ENCODE measurements at regions not wholly inside any gene's neighbourhood (a gene's known extent, or its start where the extent isn't known, plus 50 kb on each side); places are given as distances from the start of the nearest gene placed in this dataset.

DNA sequence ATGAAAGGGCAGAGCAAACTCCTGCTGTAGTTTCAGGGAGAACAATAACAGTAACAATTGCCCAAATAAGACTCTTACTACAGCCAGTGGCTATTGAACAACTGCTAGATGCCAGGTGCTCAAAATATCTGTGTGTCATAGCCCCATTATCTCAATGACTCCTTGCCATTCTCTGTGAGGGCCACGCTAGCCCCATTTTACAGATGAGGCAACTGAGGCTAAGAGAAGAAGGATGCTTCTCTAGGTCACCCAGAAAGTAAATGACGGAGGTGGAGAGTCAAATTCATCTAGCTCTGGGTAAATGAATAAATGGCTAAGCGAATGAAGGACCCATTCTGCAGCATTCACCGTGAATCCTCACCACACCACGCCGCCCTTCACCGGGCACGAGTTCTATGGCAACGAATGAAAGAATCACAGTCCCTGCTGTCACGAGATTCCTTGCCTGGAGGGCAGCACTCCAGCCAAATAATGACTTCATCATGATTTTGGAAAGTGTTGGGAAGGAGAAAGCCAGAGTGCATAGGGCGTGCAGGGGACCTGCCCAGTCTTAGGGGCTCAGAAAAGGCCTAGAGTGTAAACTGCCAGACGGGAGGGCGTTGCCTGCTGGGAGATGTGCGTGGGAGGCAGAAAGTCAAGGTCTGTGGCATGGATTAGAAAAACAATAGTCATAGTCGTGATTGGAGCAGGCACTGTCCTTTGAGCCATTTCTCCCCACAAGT, 147.2 kb downstream of the C9orf50 start:
- Histone ChIP-seq H3K4me3 (ENCODE audit: low read depth, low read length) (no peak overlapping the region), H3K4me1 (ENCODE audit: insufficient read depth) (no peaks in the 10 kb centered on the region), H3K27ac (ENCODE audit: low read depth) (no peak overlapping the region), H3K36me3 (ENCODE audit: insufficient read depth) (no peaks in the 10 kb centered on the region)
- no peak for DNase-seq (ENCODE audit: extremely low spot score)
- WGBS = 52% methylated on average over 15 of the region's 15 CpGs

DNA sequence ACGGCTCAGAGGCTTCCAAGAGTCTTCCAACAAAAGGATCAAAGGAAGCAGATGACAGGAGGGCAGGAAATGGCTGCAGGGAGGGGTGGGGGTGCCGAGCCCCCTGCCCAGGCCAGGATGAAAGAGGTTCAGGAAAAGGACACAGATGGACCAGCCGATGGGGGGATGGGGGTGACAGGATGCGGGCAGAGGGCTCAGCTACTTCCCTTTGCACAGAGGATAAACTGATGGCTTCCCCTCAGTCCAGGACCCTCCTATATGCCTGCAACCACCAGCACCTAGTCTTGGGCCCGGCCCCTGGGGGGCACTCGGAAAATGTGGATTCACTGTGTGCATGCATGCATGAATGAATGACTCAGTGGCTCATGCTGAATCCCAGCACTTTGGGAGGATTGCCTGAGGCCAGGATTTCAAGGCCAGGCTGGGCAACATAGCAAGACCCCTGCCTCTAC, 148.2 kb downstream of the C9orf50 start:
- Histone ChIP-seq H3K36me3 (ENCODE audit: insufficient read depth) (no peaks in the 10 kb centered on the region), H3K27ac (ENCODE audit: low read depth) (no peak overlapping the region), H3K4me1 (ENCODE audit: insufficient read depth) (no peaks in the 10 kb centered on the region), H3K4me3 (ENCODE audit: low read depth, low read length) (no peak overlapping the region)
- WGBS = 68% methylated on average over 6 of the region's 6 CpGs
- DNase-seq (ENCODE audit: extremely low spot score) = no peak

DNA sequence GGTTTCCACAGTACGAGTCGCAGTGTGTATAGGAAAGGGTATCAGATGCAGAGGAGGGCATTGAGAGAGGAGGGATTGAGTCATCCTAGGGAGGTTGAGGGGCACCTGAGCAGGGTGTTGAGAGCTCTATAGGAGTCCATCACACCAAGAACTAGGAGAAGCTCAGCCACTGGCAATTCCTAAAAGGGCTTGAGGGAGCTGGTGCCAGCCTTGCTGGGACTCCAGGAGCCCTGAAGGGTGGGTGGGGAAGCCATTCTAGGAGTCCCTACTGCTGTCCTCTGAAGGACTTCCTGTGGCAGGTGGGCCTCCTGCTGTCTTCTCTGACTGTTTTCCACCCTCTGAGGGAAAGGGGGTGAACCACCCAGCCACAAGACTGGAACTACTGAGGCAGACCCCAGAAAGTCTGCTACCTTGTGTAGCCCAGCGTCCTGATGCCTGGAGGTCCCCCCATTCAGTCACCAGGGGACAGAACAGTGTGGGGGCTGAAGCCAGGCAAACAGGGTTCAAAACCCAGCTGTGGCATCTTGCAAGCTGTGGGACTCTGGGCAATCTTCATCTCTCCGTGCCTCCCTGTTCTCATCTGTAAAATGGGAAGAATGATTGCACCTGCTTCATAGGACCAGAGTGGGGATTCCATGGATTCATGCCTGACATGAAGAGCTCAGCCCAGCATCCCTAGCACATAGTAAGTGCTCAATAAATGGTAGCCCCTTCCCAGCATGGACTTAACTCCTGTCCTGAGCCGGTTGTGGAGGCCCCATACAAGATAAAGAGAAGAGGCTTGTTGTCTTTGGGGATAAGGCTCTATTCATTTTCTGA, 149.5 kb downstream of the C9orf50 start:
- H3K4me3 ChIP-seq (ENCODE audit: low read depth, low read length) = no peak overlapping the region
- H3K27ac ChIP-seq (ENCODE audit: low read depth) = no peak overlapping the region
- DNase-seq (ENCODE audit: extremely low spot score) = no peak
- H3K36me3 ChIP-seq (ENCODE audit: insufficient read depth) = no peaks in the 10 kb centered on the region
- 91% methylated on average over 5 of the region's 5 CpGs for WGBS
- H3K4me1 ChIP-seq (ENCODE audit: insufficient read depth) = no peaks in the 10 kb centered on the region

DNA sequence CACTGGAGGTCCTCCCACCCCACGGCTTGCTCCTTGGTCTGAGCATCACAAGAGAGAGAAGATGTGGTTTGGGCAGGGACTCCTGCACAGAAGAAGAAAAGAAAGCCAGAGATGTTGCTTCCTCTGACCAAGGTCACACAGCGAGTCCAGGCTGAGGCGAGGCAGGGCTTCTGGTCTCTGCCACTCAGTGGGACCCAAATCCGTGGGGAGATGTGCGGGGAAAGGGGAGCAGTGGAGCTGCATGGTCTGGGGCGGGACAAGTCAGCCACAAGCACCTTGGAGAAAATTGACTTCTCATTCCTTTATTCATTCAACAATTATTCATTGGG, 150.9 kb downstream of the C9orf50 start:
- DNase-seq (ENCODE audit: extremely low spot score) = no peak
- H3K4me1 ChIP-seq (ENCODE audit: insufficient read depth) = no peaks in the 10 kb centered on the region
- 95% methylated on average over 6 of the region's 6 CpGs for WGBS
- H3K4me3 ChIP-seq (ENCODE audit: low read depth, low read length) = no peak overlapping the region
- H3K27ac ChIP-seq (ENCODE audit: low read depth) = no peak overlapping the region
- no peaks in the 10 kb centered on the region for H3K36me3 ChIP-seq (ENCODE audit: insufficient read depth)

DNA sequence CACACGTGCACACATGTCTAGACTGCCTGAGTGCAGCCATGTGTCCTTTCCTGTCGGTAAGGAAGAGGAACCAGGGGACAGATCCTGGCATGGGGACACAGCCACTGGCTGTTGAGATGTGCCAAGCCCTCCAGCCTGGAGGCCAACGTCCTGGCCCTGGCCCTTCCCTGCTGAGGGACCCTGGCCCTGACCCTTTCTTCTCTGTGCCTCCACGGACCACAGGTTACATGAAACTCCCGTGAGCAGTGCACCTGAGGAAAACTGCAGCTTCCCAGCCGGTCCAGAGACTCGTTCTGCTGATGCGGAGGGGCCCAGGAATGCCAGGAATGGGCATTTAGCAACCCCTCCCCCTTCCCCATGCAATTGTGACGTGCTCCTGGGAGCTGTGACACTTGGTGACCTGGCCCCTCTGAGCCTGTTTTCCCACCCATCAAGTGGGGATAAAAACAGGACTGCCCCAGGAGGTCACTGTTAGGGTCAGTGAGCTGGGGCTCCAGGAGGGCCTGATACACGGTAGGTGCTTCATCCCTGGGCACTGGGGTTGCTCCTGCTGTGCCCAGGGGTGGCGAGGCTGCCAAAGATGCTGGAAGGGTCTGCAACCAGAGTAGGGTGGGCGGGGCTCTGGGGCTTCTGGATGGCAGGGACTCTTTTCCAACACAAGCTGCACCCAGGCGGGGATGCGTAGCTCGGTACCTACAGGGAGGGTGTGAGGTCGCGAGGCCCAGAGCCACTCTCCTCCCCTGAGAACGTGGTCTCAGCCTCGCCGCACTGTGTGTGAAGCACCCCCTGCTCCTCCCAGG, 151.5 kb downstream of the C9orf50 start:
- H3K27ac ChIP-seq (ENCODE audit: low read depth) = no peak overlapping the region
- H3K36me3 ChIP-seq (ENCODE audit: insufficient read depth) = no peaks in the 10 kb centered on the region
- no peaks in the 10 kb centered on the region for H3K4me1 ChIP-seq (ENCODE audit: insufficient read depth)
- no peak overlapping the region for H3K4me3 ChIP-seq (ENCODE audit: low read depth, low read length)
- DNase-seq (ENCODE audit: extremely low spot score) = no peak
- WGBS = 80% methylated on average over 20 of the region's 20 CpGs

DNA sequence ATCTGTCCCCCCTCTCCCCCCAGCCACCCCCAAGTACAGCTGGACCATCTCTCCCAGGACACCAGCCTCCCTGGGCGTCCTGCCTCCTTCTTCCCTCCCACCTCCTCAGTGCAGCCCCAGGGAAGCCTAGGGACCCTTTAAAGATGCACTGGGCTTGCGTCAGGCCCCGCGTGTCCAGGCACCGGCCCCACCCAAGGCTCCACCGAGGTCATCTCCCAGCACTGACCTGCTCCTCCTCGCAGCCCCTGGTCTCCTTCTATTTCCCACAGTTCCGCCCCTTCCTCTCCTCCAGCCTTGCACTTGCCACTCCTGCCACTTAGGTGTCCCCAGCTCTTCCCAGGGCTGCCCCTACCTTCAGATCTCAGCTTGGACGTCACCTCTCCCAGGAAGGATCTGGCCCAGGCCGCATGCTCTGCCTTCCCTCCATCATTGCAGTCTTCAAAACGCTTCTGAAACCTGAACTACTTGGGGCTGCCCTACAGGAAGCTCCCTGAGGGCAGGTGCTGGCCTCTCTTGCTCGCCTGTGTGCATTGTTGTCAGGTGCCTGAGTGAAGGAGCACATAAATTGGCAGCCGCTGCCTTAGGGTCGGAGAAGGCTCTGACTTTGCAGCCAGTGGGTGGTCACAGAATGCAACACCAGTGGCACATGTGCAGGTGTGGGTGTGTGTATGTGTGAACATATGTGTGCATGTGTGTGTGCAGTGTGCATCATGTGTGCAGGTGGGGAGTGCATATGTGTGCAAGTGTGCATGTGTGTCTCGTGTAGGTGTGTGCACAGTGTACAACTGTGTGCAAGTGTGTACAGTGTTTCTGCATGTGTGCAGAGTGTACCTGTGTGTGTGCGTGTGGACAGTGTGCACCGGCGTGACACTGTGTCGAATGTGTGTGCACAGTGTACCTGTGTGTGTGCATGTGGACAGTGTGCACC, 152.9 kb downstream of the C9orf50 start:
- no peak for DNase-seq (ENCODE audit: extremely low spot score)
- Histone ChIP-seq H3K4me3 (ENCODE audit: low read depth, low read length) (no peak overlapping the region), H3K4me1 (ENCODE audit: insufficient read depth) (no peaks in the 10 kb centered on the region), H3K27ac (ENCODE audit: low read depth) (no peak overlapping the region), H3K36me3 (ENCODE audit: insufficient read depth) (no peaks in the 10 kb centered on the region)
- WGBS = 87% methylated on average over 19 of the region's 19 CpGs

DNA sequence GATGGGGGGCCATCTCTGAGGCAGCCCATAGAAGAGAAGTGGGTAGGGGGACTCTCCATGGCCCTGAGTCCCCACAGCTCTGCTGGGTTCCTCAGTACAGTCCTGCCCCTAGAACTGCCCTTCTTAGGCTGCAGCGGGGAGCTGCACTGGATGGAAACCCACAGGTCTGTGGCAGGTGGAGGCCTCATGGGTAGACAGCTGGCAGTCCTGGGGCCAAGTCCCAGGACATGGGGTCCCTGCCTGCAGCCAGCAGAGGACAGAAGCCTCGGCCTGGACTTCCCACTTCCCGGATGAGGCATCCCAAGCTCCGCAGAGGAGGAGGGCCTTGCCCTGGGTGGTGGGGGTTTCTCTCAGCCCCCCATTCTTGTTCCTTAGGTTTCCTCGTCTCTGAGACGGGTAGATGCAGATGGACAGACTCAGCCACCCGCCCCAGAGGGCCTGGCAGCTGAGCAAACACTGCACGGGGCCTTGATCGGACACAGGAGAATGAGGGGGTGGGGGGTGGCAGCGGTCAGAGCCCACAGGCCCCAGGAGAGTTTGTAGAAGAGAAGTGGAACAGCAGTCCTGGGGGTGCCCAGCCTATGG, 153.8 kb downstream of the C9orf50 start:
- no peaks in the 10 kb centered on the region for H3K36me3 ChIP-seq (ENCODE audit: insufficient read depth)
- H3K4me1 ChIP-seq (ENCODE audit: insufficient read depth) = no peaks in the 10 kb centered on the region
- no peak overlapping the region for H3K4me3 ChIP-seq (ENCODE audit: low read depth, low read length)
- 86% methylated on average over 10 of the region's 10 CpGs for WGBS
- no peak for DNase-seq (ENCODE audit: extremely low spot score)
- H3K27ac ChIP-seq (ENCODE audit: low read depth) = no peak overlapping the region

DNA sequence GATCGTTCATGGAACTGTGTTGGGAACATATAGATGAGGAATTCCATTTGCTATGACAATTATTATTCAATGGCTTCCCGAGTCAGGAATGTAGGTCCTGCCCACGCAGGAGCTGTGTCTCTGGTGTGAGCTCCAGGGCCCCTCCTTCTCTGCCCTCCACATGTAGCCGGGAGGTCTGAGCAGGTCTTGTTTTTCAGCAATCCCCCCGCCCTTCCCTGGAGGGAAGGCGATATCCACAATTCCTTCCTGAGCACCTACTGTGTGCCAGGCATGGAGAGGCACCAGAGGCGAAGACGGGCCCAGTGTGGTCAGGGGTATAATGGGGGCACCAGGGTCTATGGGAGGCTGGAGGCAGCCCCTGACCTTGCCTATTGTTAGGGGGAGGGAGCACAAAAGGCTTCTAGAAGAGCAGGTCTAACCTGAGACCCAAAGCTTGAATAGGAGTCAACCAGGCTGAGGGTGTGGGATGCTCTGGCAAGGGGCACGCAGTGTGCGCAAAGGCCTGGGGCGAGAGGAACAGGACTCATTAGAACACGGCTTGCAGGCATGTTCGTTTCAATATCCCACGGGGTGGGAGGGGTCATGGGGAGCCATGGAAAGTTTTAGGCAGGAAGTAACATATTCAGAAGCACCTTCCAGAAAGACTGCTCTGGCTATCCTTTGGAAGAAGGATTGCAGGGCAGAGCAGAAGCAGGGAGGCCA, 154.9 kb downstream of the C9orf50 start:
- no peak overlapping the region for H3K27ac ChIP-seq (ENCODE audit: low read depth)
- no peak for DNase-seq (ENCODE audit: extremely low spot score)
- WGBS = 70% methylated on average over 14 of the region's 14 CpGs
- no peaks in the 10 kb centered on the region for H3K36me3 ChIP-seq (ENCODE audit: insufficient read depth)
- no peaks in the 10 kb centered on the region for H3K4me1 ChIP-seq (ENCODE audit: insufficient read depth)
- H3K4me3 ChIP-seq (ENCODE audit: low read depth, low read length) = no peak overlapping the region

DNA sequence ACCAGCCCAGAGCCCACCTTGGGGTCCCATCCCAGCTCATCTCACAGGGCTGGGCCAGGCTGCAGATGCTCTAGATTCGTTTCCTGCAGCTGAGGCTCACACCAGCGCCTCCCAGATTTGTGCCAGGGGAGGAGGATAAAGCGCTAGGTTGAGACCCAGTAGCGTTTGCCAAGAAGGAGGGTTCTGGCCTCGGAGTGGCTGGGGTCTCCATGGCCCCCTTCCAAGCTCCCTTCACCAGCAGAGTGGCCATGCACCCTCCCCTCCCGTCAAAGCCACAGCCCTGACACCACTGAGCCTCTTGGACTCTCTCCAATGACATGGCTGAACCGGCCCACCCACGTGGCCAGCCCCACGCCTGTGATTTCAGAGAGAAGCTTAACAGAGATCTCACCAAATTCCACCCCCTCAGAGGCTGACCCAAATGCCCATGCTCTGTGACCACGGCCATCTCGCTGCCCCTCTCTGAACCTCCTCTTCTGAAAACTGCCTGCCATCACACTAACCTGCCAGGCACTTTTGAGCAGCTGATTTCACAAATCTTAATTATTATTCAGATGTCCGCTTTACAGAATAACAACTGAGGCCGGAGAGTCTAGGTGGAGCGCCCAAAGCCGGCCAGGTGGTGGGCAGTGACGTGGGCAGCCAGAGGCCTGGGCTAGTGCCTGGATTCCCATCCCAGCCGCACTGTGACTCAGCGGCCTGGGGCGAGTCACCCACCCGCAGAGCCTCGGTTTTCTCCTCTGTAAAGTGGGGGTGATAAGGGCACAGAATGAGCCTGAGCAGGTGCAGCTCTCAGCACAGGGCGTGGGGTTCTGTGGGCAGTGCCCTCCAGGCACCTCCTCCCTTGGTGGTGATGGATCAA, 155.7 kb downstream of the C9orf50 start:
- DNase-seq (ENCODE audit: extremely low spot score) = no peak
- H3K4me1 ChIP-seq (ENCODE audit: insufficient read depth) = no peaks in the 10 kb centered on the region

DNA sequence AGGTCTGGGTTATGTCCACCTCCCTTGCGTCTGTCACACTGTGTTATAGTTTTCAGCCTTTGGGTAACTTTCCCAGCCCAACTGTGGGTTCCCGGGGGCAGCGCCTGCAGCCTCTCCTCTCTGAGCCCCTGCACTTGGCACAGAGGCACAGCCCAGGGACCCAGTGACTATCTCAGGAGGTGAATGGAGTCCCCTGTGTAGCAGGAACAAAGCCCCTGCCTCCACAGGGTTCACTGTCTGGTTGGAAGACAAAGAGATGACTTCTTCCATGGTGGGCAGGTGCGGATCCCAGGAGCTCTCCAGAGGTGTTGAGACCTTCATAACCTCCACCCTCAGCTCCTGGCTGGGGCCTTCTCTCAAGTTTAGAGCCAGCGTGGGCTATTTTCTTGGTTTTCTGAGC, 156.9 kb downstream of the C9orf50 start:
- Histone ChIP-seq H3K36me3 (ENCODE audit: insufficient read depth) (no peaks in the 10 kb centered on the region), H3K27ac (ENCODE audit: low read depth) (no peak overlapping the region), H3K4me1 (ENCODE audit: insufficient read depth) (peaks cover 2% of the 10 kb centered on the region), H3K4me3 (ENCODE audit: low read depth, low read length) (no peak overlapping the region)
- DNase-seq (ENCODE audit: extremely low spot score) = no peak
- 92% methylated on average over 5 of the region's 5 CpGs for WGBS

More for the DNA sequence above, 155.7 kb downstream of the C9orf50 start:
- no peak overlapping the region for H3K27ac ChIP-seq (ENCODE audit: low read depth)
- WGBS = 46% methylated on average over 22 of the region's 22 CpGs
- H3K4me3 ChIP-seq (ENCODE audit: low read depth, low read length) = no peak overlapping the region
- H3K36me3 ChIP-seq (ENCODE audit: insufficient read depth) = no peaks in the 10 kb centered on the region

DNA sequence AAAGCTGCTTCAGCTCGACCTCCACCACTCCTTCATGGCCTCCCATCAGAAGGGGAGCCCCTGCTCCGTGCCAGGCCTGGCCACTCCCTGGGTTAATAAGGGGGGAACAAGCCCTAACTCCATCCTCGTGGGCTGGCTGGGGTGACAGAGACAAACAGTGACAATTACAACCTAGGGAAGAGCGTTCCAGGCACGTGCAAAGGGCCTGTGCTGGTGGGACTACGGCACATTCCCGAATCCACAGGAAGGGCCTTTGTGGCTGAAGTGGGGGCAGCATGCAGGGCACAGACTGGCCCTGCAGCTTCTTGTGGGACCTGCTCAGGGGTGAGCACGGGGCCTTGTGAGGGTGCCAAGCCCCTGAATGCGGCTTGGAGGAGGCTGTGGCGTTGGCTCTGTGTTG, 157.4 kb downstream of the C9orf50 start:
- Histone ChIP-seq H3K27ac (ENCODE audit: low read depth) (no peak overlapping the region), H3K4me1 (ENCODE audit: insufficient read depth) (peaks cover 2% of the 10 kb centered on the region), H3K36me3 (ENCODE audit: insufficient read depth) (no peaks in the 10 kb centered on the region), H3K4me3 (ENCODE audit: low read depth, low read length) (no peak overlapping the region)
- 84% methylated on average over 10 of the region's 10 CpGs for WGBS
- DNase-seq (ENCODE audit: extremely low spot score) = no peak

Measured in urinary bladder (tissue), 3 donors.